ENCODE measurements at regions not wholly inside any gene's neighbourhood (a gene's known extent, or its start where the extent isn't known, plus 50 kb on each side); places are given as distances from the start of the nearest gene placed in this dataset.

GRCh38 chr3:176005564-176005963, 1146.4 kb downstream of the NAALADL2 start:
- POLR2A ChIA-PET: no interaction called here
- DNase-seq (ENCODE audit: extremely low spot score): no peak
- no peak for TF ChIP-seq CTCF (IDR thresholded peaks at IDR 0.05; ENCODE audit: control extremely low read depth, extremely low read depth, low read depth, missing control alignments)
- CTCF ChIA-PET: no interaction called here

DNA sequence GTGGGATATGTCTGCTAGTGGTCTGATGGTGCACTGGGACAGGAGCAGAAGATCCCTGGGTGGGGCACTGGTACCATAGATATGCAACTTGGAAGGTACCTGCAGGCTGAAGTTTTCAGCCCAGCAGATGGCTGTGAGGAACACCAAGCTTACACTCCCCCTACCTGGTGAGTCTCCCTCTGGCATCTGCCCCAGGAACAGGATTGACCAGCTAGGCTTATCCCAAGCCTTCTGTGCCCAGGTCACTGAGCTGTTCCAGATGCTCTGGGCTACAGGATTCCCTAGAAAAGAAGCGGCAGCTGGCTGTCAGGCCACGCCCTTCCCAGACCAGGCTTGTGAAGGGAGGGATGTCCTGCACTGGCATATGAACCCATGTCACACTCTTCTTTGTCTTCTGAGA, 1130.0 kb downstream of the NAALADL2 start:
- ChIA-PET POLR2A (no interaction called here), CTCF (interaction anchor here (2.0 kb wide), 1 partner anchor 10 kb away, joined by 8 read pairs; no protein-coding TSS in a partner anchor)
- no peak for DNase-seq (ENCODE audit: extremely low spot score)
- no peak for TF ChIP-seq CTCF (IDR thresholded peaks at IDR 0.05; ENCODE audit: control extremely low read depth, extremely low read depth, low read depth, missing control alignments)

DNA sequence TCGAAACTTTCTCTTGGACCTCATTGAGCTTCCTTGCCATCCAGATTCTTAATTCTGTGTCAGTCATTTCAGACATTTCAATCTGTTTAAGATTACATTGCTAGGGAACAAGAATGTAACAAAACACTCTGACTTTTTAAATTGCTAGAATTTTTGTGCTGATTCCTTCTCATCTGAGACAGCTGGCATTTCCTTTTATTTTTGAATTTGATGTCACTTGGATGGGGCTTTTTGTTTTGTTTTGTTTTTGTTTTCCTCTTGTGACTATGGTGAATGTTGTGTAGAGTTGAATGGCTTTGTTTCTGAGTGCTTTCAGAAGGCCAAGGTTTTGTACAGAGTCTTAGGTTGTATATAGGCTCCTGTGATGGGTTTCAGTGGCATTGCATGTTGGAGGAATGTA, 1129.3 kb downstream of the NAALADL2 start:
- no peak for DNase-seq (ENCODE audit: extremely low spot score)
- CTCF ChIA-PET: interaction anchor here (2.0 kb wide), 1 partner anchor 10 kb away, joined by 8 read pairs; no protein-coding TSS in a partner anchor
- TF ChIP-seq CTCF (IDR thresholded peaks at IDR 0.05; ENCODE audit: control extremely low read depth, extremely low read depth, low read depth, missing control alignments): no peak
- POLR2A ChIA-PET: no interaction called here

- DNase-seq (ENCODE audit: extremely low spot score): no peak
- POLR2A ChIA-PET: no interaction called here
- TF ChIP-seq CTCF (IDR thresholded peaks at IDR 0.05; ENCODE audit: control extremely low read depth, extremely low read depth, low read depth, missing control alignments): no peak
- CTCF ChIA-PET: no interaction called here
Observed at GRCh38 chr3:175985781-175986180, 1126.6 kb downstream of the NAALADL2 start.

DNA sequence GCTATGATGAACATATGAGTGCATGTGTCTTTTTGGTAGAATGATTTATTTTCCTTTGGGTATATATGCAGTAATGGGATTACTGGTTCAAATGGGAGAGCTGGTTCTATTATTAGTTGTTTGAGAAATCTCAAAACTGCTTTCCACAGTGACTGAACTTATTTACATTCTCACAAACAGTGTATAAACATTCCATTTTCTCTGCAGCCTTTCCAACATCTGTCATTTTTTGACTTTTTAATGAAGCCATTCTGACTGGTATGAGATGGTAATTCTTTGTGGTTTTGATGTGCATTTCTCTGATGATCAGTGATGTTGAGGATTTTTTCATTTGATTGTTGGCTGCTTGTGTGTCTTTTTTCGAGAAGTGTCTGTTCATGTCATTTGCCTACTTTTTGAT, 1124.2 kb downstream of the NAALADL2 start:
- DNase-seq (ENCODE audit: extremely low spot score): no peak
- POLR2A ChIA-PET: no interaction called here
- no peak for TF ChIP-seq CTCF (IDR thresholded peaks at IDR 0.05; ENCODE audit: control extremely low read depth, extremely low read depth, low read depth, missing control alignments)
- CTCF ChIA-PET: interaction anchor here (1.0 kb wide), 1 partner anchor 14 kb away, joined by 3 read pairs; no protein-coding TSS in a partner anchor

DNA sequence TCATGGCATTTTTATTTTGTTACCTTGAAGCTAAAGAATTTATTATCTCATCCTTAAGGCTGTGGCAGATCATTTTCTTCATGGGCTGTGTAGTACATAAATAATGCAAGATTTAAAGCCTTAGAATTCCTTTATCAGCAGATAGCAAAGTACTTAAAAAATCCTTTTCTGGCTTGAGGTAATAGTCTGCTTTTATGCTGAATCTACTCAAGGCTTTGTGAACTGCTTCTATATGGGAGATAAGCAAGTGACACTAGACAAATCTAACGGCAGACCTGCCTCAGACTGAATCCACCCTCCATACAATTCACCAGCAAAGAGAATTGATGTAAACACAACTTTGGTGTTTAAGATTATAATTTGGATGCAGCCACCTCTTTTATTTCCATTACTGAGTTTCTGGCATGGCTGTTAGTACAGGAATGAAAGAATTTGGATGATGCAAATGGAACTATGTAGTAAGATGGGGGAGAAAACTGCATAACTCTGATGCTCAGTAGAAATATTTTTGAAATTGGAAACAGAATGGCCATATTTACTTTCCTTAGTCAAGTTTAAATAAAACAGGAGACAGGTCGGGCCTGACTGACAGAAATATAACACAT, 1121.5 kb downstream of the NAALADL2 start:
- ChIA-PET POLR2A (no interaction called here), CTCF (no interaction called here)
- DNase-seq (ENCODE audit: extremely low spot score): no peak
- TF ChIP-seq CTCF (IDR thresholded peaks at IDR 0.05; ENCODE audit: control extremely low read depth, extremely low read depth, low read depth, missing control alignments): no peak
